NT2/D1 (cell line): ENCODE measurements at regions not wholly inside any gene's neighbourhood (a gene's known extent, or its start where the extent isn't known, plus 50 kb on each side); places are given as distances from the start of the nearest gene placed in this dataset.

ENCODE experiments used
- SUZ12 ChIP-seq: IDR thresholded peaks from 2 replicates; pipeline ENCODE4 v1.6.1; 2011; ENCODE audit not compliant: insufficient read length, insufficient read depth; ENCODE audit errors: extremely low read depth
- YY1 ChIP-seq: IDR thresholded peaks from 2 replicates; pipeline ENCODE4 v1.6.1; 2011; ENCODE audit not compliant: insufficient read length, insufficient read depth
- ZNF274 ChIP-seq: IDR thresholded peaks from 2 replicates; pipeline ENCODE4 v1.6.1; 2011; ENCODE audit warnings: mild to moderate bottlenecking, low read depth, low read length

DNA sequence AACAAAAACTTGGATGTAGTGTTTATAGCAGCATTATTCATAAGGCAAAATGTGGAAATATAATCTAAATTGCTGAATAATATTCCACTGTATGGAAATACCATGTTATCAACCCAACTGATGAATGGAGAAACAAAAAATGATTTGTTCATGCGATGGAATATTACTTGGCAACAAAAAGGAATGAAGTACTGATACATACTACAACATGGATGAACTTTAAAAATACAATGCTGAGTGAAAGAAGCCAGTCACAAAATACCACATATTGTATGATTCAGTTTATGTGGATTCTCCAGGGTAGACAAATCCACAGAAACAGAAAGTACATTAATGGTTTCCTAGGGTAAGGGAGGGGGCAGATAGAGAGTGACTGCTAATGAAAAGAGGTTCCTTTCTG lies 83.7 kb upstream of the DNAH5 start:
- TF ChIP-seq ZNF274 (no peak), YY1 (no peak), SUZ12 (no peak)
